SK-N-SH (cell line): ENCODE measurements at regions not wholly inside any gene's neighbourhood (a gene's known extent, or its start where the extent isn't known, plus 50 kb on each side); places are given as distances from the start of the nearest gene placed in this dataset.

Experiments used
- ELF1 ChIP-seq: IDR thresholded peaks from 2 replicates; pipeline ENCODE4 v1.4.0; 2012
- EP300 ChIP-seq, 2 experiments: IDR thresholded peaks; 2 replicates each; pipeline versions ENCODE4 v1.4.0 to v1.6.1; 2012; ENCODE audit warnings: borderline replicate concordance in 1 of 2, low read depth in 1 of 2, low read length in 1 of 2
- EZH2phosphoT487 ChIP-seq: fragments of 200-600 bp; sonication (generic); IDR thresholded peaks from 2 replicates; pipeline ENCODE4 v1.6.1; 2017; ENCODE audit warnings: low read depth, mixed run types, mild to moderate bottlenecking, antibody characterized with exemption, moderate library complexity, borderline replicate concordance
- FOSL2 ChIP-seq: IDR thresholded peaks from 2 replicates; pipeline ENCODE4 v1.4.0; 2012; ENCODE audit warnings: low read depth, mild to moderate bottlenecking, moderate library complexity, borderline replicate concordance
- JUND ChIP-seq: IDR thresholded peaks from 2 replicates; pipeline ENCODE4 v1.4.0; 2012
- POLR2AphosphoS5 ChIP-seq: IDR thresholded peaks from 2 replicates; pipeline ENCODE4 v1.6.1; 2012; ENCODE audit warnings: low read depth, low read length
- TAF1 ChIP-seq: IDR thresholded peaks from 2 replicates; pipeline ENCODE4 v1.6.1; 2012; ENCODE audit warnings: low read depth, mild to moderate bottlenecking, low read length, moderate library complexity, borderline replicate concordance
- YY1 ChIP-seq: IDR thresholded peaks from 2 replicates; pipeline ENCODE4 v1.4.0; 2012; ENCODE audit warnings: low read depth, mild to moderate bottlenecking
- TF ChIP-seq, protein P1 (sequence below): IDR thresholded peaks from 2 replicates; pipeline ENCODE4; 2012
- TF ChIP-seq, protein P2 (sequence below): fragments of 200-600 bp; sonication (generic); IDR thresholded peaks from 2 replicates; pipeline ENCODE4 v1.6.1; 2017; ENCODE audit warnings: antibody characterized with exemption, mild to moderate bottlenecking, moderate library complexity

DNA sequence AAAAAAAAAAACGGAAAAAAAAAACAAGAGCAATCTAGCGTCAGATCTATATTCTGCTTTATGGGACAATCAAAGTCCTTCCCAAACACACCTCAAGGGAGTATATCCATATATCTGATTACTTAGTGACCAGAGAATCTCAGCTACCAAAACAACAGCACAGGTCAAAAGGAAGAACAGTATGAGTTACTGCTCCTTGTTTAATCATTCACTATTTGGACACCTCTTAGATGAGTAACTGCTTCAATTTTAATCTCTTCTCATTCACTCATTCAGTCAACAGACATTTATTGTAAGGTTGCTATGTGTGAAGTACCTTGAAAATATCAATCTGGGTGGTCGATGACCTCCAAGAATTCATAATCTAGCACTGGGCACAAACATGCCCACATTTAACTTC, 193.2 kb downstream of the IRS2 start:
- TF ChIP-seq FOSL2 = no peak
- TF ChIP-seq, protein P1, sequence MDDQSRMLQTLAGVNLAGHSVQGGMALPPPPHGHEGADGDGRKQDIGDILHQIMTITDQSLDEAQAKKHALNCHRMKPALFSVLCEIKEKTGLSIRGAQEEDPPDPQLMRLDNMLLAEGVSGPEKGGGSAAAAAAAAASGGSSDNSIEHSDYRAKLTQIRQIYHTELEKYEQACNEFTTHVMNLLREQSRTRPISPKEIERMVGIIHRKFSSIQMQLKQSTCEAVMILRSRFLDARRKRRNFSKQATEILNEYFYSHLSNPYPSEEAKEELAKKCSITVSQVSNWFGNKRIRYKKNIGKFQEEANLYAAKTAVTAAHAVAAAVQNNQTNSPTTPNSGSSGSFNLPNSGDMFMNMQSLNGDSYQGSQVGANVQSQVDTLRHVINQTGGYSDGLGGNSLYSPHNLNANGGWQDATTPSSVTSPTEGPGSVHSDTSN = no peak
- no peak for TF ChIP-seq TAF1
- no peak for TF ChIP-seq YY1
- TF ChIP-seq, protein P2, sequence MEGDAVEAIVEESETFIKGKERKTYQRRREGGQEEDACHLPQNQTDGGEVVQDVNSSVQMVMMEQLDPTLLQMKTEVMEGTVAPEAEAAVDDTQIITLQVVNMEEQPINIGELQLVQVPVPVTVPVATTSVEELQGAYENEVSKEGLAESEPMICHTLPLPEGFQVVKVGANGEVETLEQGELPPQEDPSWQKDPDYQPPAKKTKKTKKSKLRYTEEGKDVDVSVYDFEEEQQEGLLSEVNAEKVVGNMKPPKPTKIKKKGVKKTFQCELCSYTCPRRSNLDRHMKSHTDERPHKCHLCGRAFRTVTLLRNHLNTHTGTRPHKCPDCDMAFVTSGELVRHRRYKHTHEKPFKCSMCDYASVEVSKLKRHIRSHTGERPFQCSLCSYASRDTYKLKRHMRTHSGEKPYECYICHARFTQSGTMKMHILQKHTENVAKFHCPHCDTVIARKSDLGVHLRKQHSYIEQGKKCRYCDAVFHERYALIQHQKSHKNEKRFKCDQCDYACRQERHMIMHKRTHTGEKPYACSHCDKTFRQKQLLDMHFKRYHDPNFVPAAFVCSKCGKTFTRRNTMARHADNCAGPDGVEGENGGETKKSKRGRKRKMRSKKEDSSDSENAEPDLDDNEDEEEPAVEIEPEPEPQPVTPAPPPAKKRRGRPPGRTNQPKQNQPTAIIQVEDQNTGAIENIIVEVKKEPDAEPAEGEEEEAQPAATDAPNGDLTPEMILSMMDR = no peak
- no peak for TF ChIP-seq JUND
- no peak for TF ChIP-seq EZH2phosphoT487
- TF ChIP-seq POLR2AphosphoS5 = no peak
- no peak for TF ChIP-seq EP300 (IDR thresholded peaks at IDR 0.05; ENCODE audit: borderline replicate concordance in 1 of 2, low read depth in 1 of 2, low read length in 1 of 2)
- no peak for TF ChIP-seq ELF1
